ENCODE measurements at regions not wholly inside any gene's neighbourhood (a gene's known extent, or its start where the extent isn't known, plus 50 kb on each side); places are given as distances from the start of the nearest gene placed in this dataset.

- Histone ChIP-seq H3K9me2 (replicated peaks; ENCODE audit: insufficient read depth, low read length) (no peaks in the 10 kb centered on the region), H3K4me3 (ENCODE audit: insufficient read depth, low read length, poor library complexity, severe bottlenecking) (no peak overlapping the region), H3K79me2 (ENCODE audit: insufficient read depth, low read length) (no peaks in the 10 kb centered on the region), H3F3A (ENCODE audit: insufficient read depth) (no peaks in the 10 kb centered on the region), H2AFZ (ENCODE audit: low read depth, low read length, severe bottlenecking) (no peak overlapping the region), H3K27ac (ENCODE audit: low read depth, low read length) (no peak overlapping the region), H3K36me3 (ENCODE audit: low read length) (no peaks in the 10 kb centered on the region), H3K4me2 (ENCODE audit: low read depth, low read length, poor library complexity, severe bottlenecking) (no peak overlapping the region), H4K20me1 (ENCODE audit: low read depth, low read length) (no peaks in the 10 kb centered on the region), H3K9me3 (ENCODE audit: insufficient read depth, low read length) (no peaks in the 10 kb centered on the region), H3K9ac (ENCODE audit: low read length) (no peak overlapping the region), H3K27me3 (ENCODE audit: low read length) (no peaks in the 10 kb centered on the region)
- TF ChIP-seq EZH2phosphoT487 (conservative IDR thresholded peaks at IDR 0.05; ENCODE audit: low read length) (no peak), CTCF (IDR thresholded peaks at IDR 0.05; ENCODE audit: insufficient read depth, low read length, poor library complexity, severe bottlenecking) (no peak)
Observed at GRCh38 chr9:135248111-135248510, 160.6 kb downstream of the OLFM1 start.

DNA sequence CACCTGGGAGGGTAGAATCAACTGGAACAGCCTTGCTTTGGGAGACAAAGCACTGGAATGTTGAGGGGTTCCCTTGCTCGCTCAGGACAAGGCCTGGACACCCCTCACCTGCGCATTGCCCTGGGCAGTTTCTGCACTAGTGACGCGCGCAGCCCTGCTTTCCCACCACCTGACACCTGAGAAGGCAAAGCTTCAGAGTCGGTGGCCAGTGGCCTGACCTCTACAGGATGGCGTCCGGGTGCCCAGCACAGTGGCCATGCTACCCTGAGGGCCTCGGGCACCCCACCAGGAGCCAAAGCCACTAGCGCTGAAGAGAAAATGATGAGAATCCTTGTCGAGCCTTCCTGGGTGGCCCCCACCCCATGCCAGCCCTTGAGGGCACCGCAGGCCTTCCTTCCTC lies 161.3 kb downstream of the OLFM1 start:
- Histone ChIP-seq H3K36me3 (ENCODE audit: low read length) (no peaks in the 10 kb centered on the region), H3K9ac (ENCODE audit: low read length) (no peak overlapping the region), H2AFZ (ENCODE audit: low read depth, low read length, severe bottlenecking) (no peak overlapping the region), H3K4me2 (ENCODE audit: low read depth, low read length, poor library complexity, severe bottlenecking) (no peak overlapping the region), H3K27ac (ENCODE audit: low read depth, low read length) (no peak overlapping the region), H4K20me1 (ENCODE audit: low read depth, low read length) (no peaks in the 10 kb centered on the region), H3K9me3 (ENCODE audit: insufficient read depth, low read length) (no peaks in the 10 kb centered on the region), H3K4me3 (ENCODE audit: insufficient read depth, low read length, poor library complexity, severe bottlenecking) (no peak overlapping the region), H3K9me2 (replicated peaks; ENCODE audit: insufficient read depth, low read length) (no peaks in the 10 kb centered on the region), H3K79me2 (ENCODE audit: insufficient read depth, low read length) (no peaks in the 10 kb centered on the region), H3F3A (ENCODE audit: insufficient read depth) (no peaks in the 10 kb centered on the region), H3K27me3 (ENCODE audit: low read length) (no peaks in the 10 kb centered on the region)
- no peak for TF ChIP-seq EZH2phosphoT487 (conservative IDR thresholded peaks at IDR 0.05; ENCODE audit: low read length)
- no peak for TF ChIP-seq CTCF (IDR thresholded peaks at IDR 0.05; ENCODE audit: insufficient read depth, low read length, poor library complexity, severe bottlenecking)

- TF ChIP-seq EZH2phosphoT487 (conservative IDR thresholded peaks at IDR 0.05; ENCODE audit: low read length) (no peak), CTCF (IDR thresholded peaks at IDR 0.05; ENCODE audit: insufficient read depth, low read length, poor library complexity, severe bottlenecking) (no peak)
- H3K27me3 ChIP-seq (ENCODE audit: low read length): no peaks in the 10 kb centered on the region
Observed at GRCh38 chr9:135249191-135249590, 161.7 kb downstream of the OLFM1 start.

More at GRCh38 chr9:135249191-135249590, 161.7 kb downstream of the OLFM1 start:
- no peak overlapping the region for H3K4me3 ChIP-seq (ENCODE audit: insufficient read depth, low read length, poor library complexity, severe bottlenecking)
- no peaks in the 10 kb centered on the region for H3K79me2 ChIP-seq (ENCODE audit: insufficient read depth, low read length)
- no peak overlapping the region for H3K27ac ChIP-seq (ENCODE audit: low read depth, low read length)
- no peaks in the 10 kb centered on the region for H4K20me1 ChIP-seq (ENCODE audit: low read depth, low read length)
- H2AFZ ChIP-seq (ENCODE audit: low read depth, low read length, severe bottlenecking): no peak overlapping the region
- no peaks in the 10 kb centered on the region for H3K36me3 ChIP-seq (ENCODE audit: low read length)
- no peaks in the 10 kb centered on the region for H3F3A ChIP-seq (ENCODE audit: insufficient read depth)
- no peak overlapping the region for H3K9ac ChIP-seq (ENCODE audit: low read length)
- no peak overlapping the region for H3K4me2 ChIP-seq (ENCODE audit: low read depth, low read length, poor library complexity, severe bottlenecking)
- no peaks in the 10 kb centered on the region for H3K9me3 ChIP-seq (ENCODE audit: insufficient read depth, low read length)
- no peaks in the 10 kb centered on the region for H3K9me2 ChIP-seq (replicated peaks; ENCODE audit: insufficient read depth, low read length)
